H1 (cell line): ENCODE measurements at regions not wholly inside any gene's neighbourhood (a gene's known extent, or its start where the extent isn't known, plus 50 kb on each side); places are given as distances from the start of the nearest gene placed in this dataset.

Experiments
- CTCF ChIA-PET: fragments of 300-600 bp; sonication (Branson Sonifier 250); formaldehyde crosslinking; loops from one replicate; lab custom pipeline; 2021; ENCODE audit not compliant: partially characterized antibody; lab: Charles Lee
- POLR2A ChIA-PET: fragments of 300-600 bp; sonication (Branson Sonifier 250); formaldehyde crosslinking; loops from one replicate; lab custom pipeline; 2021; ENCODE audit warnings: inconsistent platforms; ENCODE audit not compliant: partially characterized antibody; lab: Charles Lee
- DNase-seq, 2 experiments: peaks; one replicate each; pipeline versions ENCODE4 v3.0.0 to v3.0.0-alpha.2; 2010 to 2022; ENCODE audit warnings: low spot score in 2 of 2, low read depth in 1 of 2, mixed read lengths in 1 of 2
- FAIRE-seq: peaks from 2 replicates; lab custom pipeline; 2011; peaks lifted over from hg19 to GRCh38; lab: Jason Lieb, UNC
- H2AFZ ChIP-seq: 2 replicates; pipeline ENCODE4 v1.8.1; 2012; ENCODE audit warnings: low read length, inconsistent platforms
- H2AK5ac ChIP-seq: 2 replicates; pipeline ENCODE4 v1.6.1; 2013; ENCODE audit warnings: low read depth, low read length
- H2BK120ac ChIP-seq: replicated peaks from 2 replicates; pipeline ENCODE3; 2013; ENCODE audit warnings: low read depth, low read length, inconsistent platforms
- H2BK12ac ChIP-seq: 2 replicates; pipeline ENCODE4 v1.6.1; 2013; ENCODE audit warnings: low read depth, low read length
- H2BK15ac ChIP-seq: 2 replicates; pipeline ENCODE4 v1.6.1; 2013; ENCODE audit warnings: low read length
- H2BK20ac ChIP-seq: 2 replicates; pipeline ENCODE4 v1.6.1; 2013; ENCODE audit warnings: low read length
- H2BK5ac ChIP-seq: 2 replicates; pipeline ENCODE4 v1.6.1; 2013; ENCODE audit warnings: low read depth, low read length
- H3K14ac ChIP-seq: 2 replicates; pipeline ENCODE4 v1.6.1; 2013; ENCODE audit warnings: inconsistent platforms; ENCODE audit not compliant: insufficient read length
- H3K18ac ChIP-seq: 2 replicates; pipeline ENCODE4 v1.6.1; 2013; ENCODE audit warnings: low read length; ENCODE audit errors: extremely low read depth
- H3K23ac ChIP-seq: 2 replicates; pipeline ENCODE4 v1.6.1; 2013; ENCODE audit warnings: inconsistent platforms; ENCODE audit not compliant: insufficient read length
- H3K23me2 ChIP-seq: 2 replicates; pipeline ENCODE4 v1.6.1; 2013; ENCODE audit warnings: low read depth, low read length
- H3K27ac ChIP-seq: 2 replicates; pipeline ENCODE4 v1.6.1; 2011; ENCODE audit warnings: low read depth, low read length, inconsistent platforms
- H3K27me3 ChIP-seq, 4 experiments: replicated peaks in 1 of 4; 1 replicate in 1 of 4; 2 replicates in 3 of 4; pipeline versions ENCODE4 v1.6.1 to v1.8.1; 2011 to 2013; ENCODE audit warnings: low read length in 3 of 4, mild to moderate bottlenecking in 3 of 4, inconsistent platforms in 2 of 4, mixed read lengths in 2 of 4, moderate library complexity in 1 of 4; ENCODE audit not compliant: control insufficient read depth in 3 of 4, insufficient read depth in 3 of 4; ENCODE audit errors: extremely low read depth in 1 of 4
- H3K36me3 ChIP-seq, 4 experiments: 2 replicates each; pipeline versions ENCODE4 v1.6.1 to v1.8.1; 2011 to 2013; ENCODE audit warnings: mild to moderate bottlenecking in 4 of 4, low read length in 3 of 4, moderate library complexity in 2 of 4, control low read depth in 1 of 4, inconsistent platforms in 1 of 4; ENCODE audit not compliant: insufficient read depth in 4 of 4, control insufficient read depth in 2 of 4
- H3K4ac ChIP-seq: replicated peaks from 2 replicates; pipeline ENCODE3; 2013; ENCODE audit warnings: low read length, low read depth, mixed read lengths, inconsistent platforms; ENCODE audit not compliant: insufficient read length
- H3K4me1 ChIP-seq, 4 experiments: replicated peaks in 1 of 4; 1 replicate in 1 of 4; 2 replicates in 3 of 4; pipeline versions ENCODE4 v1.6.1 to v1.8.1; 2011 to 2013; ENCODE audit warnings: low read length in 3 of 4, inconsistent platforms in 2 of 4, mixed read lengths in 1 of 4; ENCODE audit not compliant: insufficient read depth in 4 of 4, control insufficient read depth in 3 of 4
- H3K4me2 ChIP-seq, 2 experiments: 2 replicates each; pipeline versions ENCODE4 v1.6.1 to v1.8.1; 2011 to 2013; ENCODE audit warnings: low read depth in 2 of 2, low read length in 2 of 2, control low read depth in 1 of 2, inconsistent platforms in 1 of 2, mild to moderate bottlenecking in 1 of 2; ENCODE audit not compliant: insufficient read depth in 1 of 2
- H3K4me3 ChIP-seq, 4 experiments: fragments of 200-600, 300-600 bp in 1 of 4; sonication (generic), shearing (Covaris generic), sonication (Bioruptor Twin) in 1 of 4; 2 replicates each; pipeline versions ENCODE4 v1.5.1 to v1.8.1; 2011 to 2016; ENCODE audit warnings: low read length in 4 of 4, low read depth in 3 of 4, control low read depth in 2 of 4, inconsistent platforms in 2 of 4, mild to moderate bottlenecking in 2 of 4, mixed read lengths in 1 of 4, moderate library complexity in 1 of 4; ENCODE audit not compliant: insufficient read depth in 2 of 4; ENCODE audit errors: extremely low read depth in 1 of 4
- H3K56ac ChIP-seq: replicated peaks from 2 replicates; pipeline ENCODE3; 2013; ENCODE audit warnings: low read depth, mild to moderate bottlenecking, mixed read lengths, low read length, inconsistent platforms; ENCODE audit not compliant: insufficient read length
- H3K79me1 ChIP-seq: 2 replicates; pipeline ENCODE4 v1.6.1; 2013; ENCODE audit warnings: low read depth, low read length, control low read depth
- H3K79me2 ChIP-seq, 2 experiments: 2 replicates each; pipeline versions ENCODE4 v1.6.1 to v1.8.1; 2012 to 2013; ENCODE audit warnings: low read length in 2 of 2, mild to moderate bottlenecking in 2 of 2, inconsistent platforms in 1 of 2; ENCODE audit not compliant: insufficient read depth in 2 of 2, control insufficient read depth in 1 of 2
- H3K9ac ChIP-seq, 4 experiments: replicated peaks in 1 of 4; 1 replicate in 1 of 4; 2 replicates in 3 of 4; pipeline versions ENCODE4 v1.6.1 to v1.8.1; 2011 to 2013; ENCODE audit warnings: low read depth in 3 of 4, low read length in 3 of 4, control low read depth in 2 of 4, mild to moderate bottlenecking in 2 of 4, moderate library complexity in 2 of 4, inconsistent platforms in 1 of 4; ENCODE audit errors: extremely low read depth in 1 of 4
- H3K9me3 ChIP-seq, 2 experiments: 2 replicates each; pipeline versions ENCODE4 v1.6.1 to v1.8.1; 2012 to 2013; ENCODE audit warnings: mild to moderate bottlenecking in 2 of 2, moderate library complexity in 2 of 2, control low read depth in 1 of 2, inconsistent platforms in 1 of 2, low read depth in 1 of 2, low read length in 1 of 2, mixed read lengths in 1 of 2; ENCODE audit not compliant: insufficient read depth in 2 of 2
- H4K20me1 ChIP-seq, 2 experiments: replicated peaks in 1 of 2; 2 replicates each; pipeline versions ENCODE3 to v1.8.1; 2011 to 2013; ENCODE audit warnings: inconsistent platforms in 2 of 2, low read length in 2 of 2, mild to moderate bottlenecking in 1 of 2; ENCODE audit not compliant: insufficient read depth in 2 of 2, control insufficient read depth in 1 of 2
- H4K5ac ChIP-seq: 2 replicates; pipeline ENCODE4 v1.6.1; 2013; ENCODE audit warnings: low read length, low read depth, mixed read lengths, inconsistent platforms; ENCODE audit not compliant: insufficient read length
- H4K8ac ChIP-seq: 2 replicates; pipeline ENCODE4 v1.8.0; 2013; ENCODE audit warnings: mild to moderate bottlenecking, moderate library complexity, low read length, inconsistent platforms; ENCODE audit not compliant: insufficient read depth; ENCODE audit errors: extremely low read depth
- H4K91ac ChIP-seq: replicated peaks from 2 replicates; pipeline ENCODE3; 2013; ENCODE audit warnings: low read length, mixed read lengths, inconsistent platforms; ENCODE audit not compliant: insufficient read length
- HDAC2 ChIP-seq, 2 experiments: fragments of 300-600 bp in 1 of 2; sonication (generic) in 1 of 2; IDR thresholded peaks; 2 replicates each; pipeline ENCODE4 v1.6.1; 2011 to 2012; ENCODE audit warnings: low read depth in 2 of 2, low read length in 2 of 2, mild to moderate bottlenecking in 2 of 2, moderate library complexity in 2 of 2, borderline replicate concordance in 1 of 2, inconsistent platforms in 1 of 2
- KDM5A ChIP-seq: fragments of 200-600 bp; IDR thresholded peaks from 2 replicates; pipeline ENCODE4 v1.7.1; 2012; ENCODE audit warnings: mild to moderate bottlenecking, low read length, inconsistent platforms, mixed read lengths
- NRF1 ChIP-seq: IDR thresholded peaks from 2 replicates; pipeline ENCODE4 v1.6.1; 2011; ENCODE audit warnings: mild to moderate bottlenecking, low read depth, low read length, improper control_type of control experiment
- TF ChIP-seq, protein P1 (sequence below): IDR thresholded peaks from 2 replicates; pipeline ENCODE4 v1.6.1; 2011; ENCODE audit warnings: low read length, improper control_type of control experiment

GRCh38 chr3:87755852-87756251, 303.0 kb downstream of the CGGBP1 start:
- Histone ChIP-seq H3K9ac (no peak overlapping the region), H2BK120ac (no peak overlapping the region), H2BK5ac (no peak overlapping the region), H2AK5ac (no peak overlapping the region), H2BK15ac (no peak overlapping the region), H3K56ac (no peak overlapping the region), H3K79me1 (no peaks in the 10 kb centered on the region), H4K5ac (no peak overlapping the region), H3K4me1 (no peaks in the 10 kb centered on the region), H3K4me2 (no peak overlapping the region), H3K23ac (no peak overlapping the region), H3K4ac (no peak overlapping the region), H2BK20ac (no peak overlapping the region), H3K23me2 (no peaks in the 10 kb centered on the region), H2BK12ac (no peak overlapping the region), H3K79me2 (no peaks in the 10 kb centered on the region), H4K8ac (no peak overlapping the region), H3K14ac (no peak overlapping the region), H3K36me3 (no peaks in the 10 kb centered on the region), H3K27me3 (no peaks in the 10 kb centered on the region), H2AFZ (no peak overlapping the region), H3K18ac (no peak overlapping the region), H4K20me1 (no peaks in the 10 kb centered on the region), H3K9me3 (no peaks in the 10 kb centered on the region), H3K4me3 (no peak overlapping the region), H3K27ac (no peak overlapping the region), H4K91ac (no peak overlapping the region)
- ChIA-PET CTCF (interaction anchor here (2.1 kb wide), 1 partner anchor 16 kb away, joined by 7 read pairs; no protein-coding TSS in a partner anchor), POLR2A (no interaction called here)
- DNase-seq (no peak), FAIRE-seq (no peak)
- no peak for TF ChIP-seq HDAC2 (IDR thresholded peaks at IDR 0.05; ENCODE audit: borderline replicate concordance in 1 of 2, low read depth in 2 of 2, low read length in 2 of 2)
- no peak for TF ChIP-seq NRF1
- TF ChIP-seq KDM5A = no peak
- TF ChIP-seq, protein P1, sequence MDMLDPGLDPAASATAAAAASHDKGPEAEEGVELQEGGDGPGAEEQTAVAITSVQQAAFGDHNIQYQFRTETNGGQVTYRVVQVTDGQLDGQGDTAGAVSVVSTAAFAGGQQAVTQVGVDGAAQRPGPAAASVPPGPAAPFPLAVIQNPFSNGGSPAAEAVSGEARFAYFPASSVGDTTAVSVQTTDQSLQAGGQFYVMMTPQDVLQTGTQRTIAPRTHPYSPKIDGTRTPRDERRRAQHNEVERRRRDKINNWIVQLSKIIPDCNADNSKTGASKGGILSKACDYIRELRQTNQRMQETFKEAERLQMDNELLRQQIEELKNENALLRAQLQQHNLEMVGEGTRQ = no peak
